ENCODE measurements at regions not wholly inside any gene's neighbourhood (a gene's known extent, or its start where the extent isn't known, plus 50 kb on each side); places are given as distances from the start of the nearest gene placed in this dataset.

GRCh38 chr10:58967551-58968388 lies 208.7 kb upstream of the PHYHIPL start:
- H3K27me3 Mint-ChIP-seq = peaks cover 4% of the 10 kb centered on the region
- no peak for TF ChIP-seq CTCF (conservative IDR thresholded peaks at IDR 0.05)
- peaks cover 6% of the 10 kb centered on the region for H3K36me3 Mint-ChIP-seq
- no peaks in the 10 kb centered on the region for H3K9me3 Mint-ChIP-seq
- peaks cover 38% of the 10 kb centered on the region for H3K4me1 Mint-ChIP-seq (ENCODE audit: unreplicated experiment)
- H3K27ac Mint-ChIP-seq = no peak overlapping the region
- DNase-seq (ENCODE audit: extremely low spot score, unreplicated experiment) = no peak
- H3K4me3 Mint-ChIP-seq = peak overlapping the region; percentile 80

GRCh38 chr10:58968389-58968755 lies 208.1 kb upstream of the PHYHIPL start:
- H3K4me3 Mint-ChIP-seq = peak overlapping the region; percentile 33
- peaks cover 44% of the 10 kb centered on the region for H3K4me1 Mint-ChIP-seq (ENCODE audit: unreplicated experiment)
- peaks cover 6% of the 10 kb centered on the region for H3K36me3 Mint-ChIP-seq
- no peak for TF ChIP-seq CTCF (conservative IDR thresholded peaks at IDR 0.05)
- DNase-seq (ENCODE audit: extremely low spot score, unreplicated experiment) = no peak
- no peak overlapping the region for H3K27ac Mint-ChIP-seq
- peaks cover 4% of the 10 kb centered on the region for H3K27me3 Mint-ChIP-seq
- H3K9me3 Mint-ChIP-seq = no peaks in the 10 kb centered on the region

GRCh38 chr10:58969576-58969975 lies 206.9 kb upstream of the PHYHIPL start:
- Mint-ChIP-seq H3K27ac (no peak overlapping the region), H3K27me3 (peaks cover 4% of the 10 kb centered on the region)

GRCh38 chr10:58970160-58970915 lies 206.1 kb upstream of the PHYHIPL start:
- TF ChIP-seq CTCF (conservative IDR thresholded peaks at IDR 0.05) = no peak
- no peak overlapping the region for H3K27ac Mint-ChIP-seq
- peaks cover 6% of the 10 kb centered on the region for H3K36me3 Mint-ChIP-seq
- DNase-seq (ENCODE audit: extremely low spot score, unreplicated experiment) = no peak
- H3K4me3 Mint-ChIP-seq = no peak overlapping the region
- H3K27me3 Mint-ChIP-seq = peaks cover 4% of the 10 kb centered on the region
- H3K4me1 Mint-ChIP-seq (ENCODE audit: unreplicated experiment) = peaks cover 39% of the 10 kb centered on the region
- no peaks in the 10 kb centered on the region for H3K9me3 Mint-ChIP-seq

More at GRCh38 chr10:58969576-58969975, 206.9 kb upstream of the PHYHIPL start:
- no peaks in the 10 kb centered on the region for H3K9me3 Mint-ChIP-seq
- no peak for TF ChIP-seq CTCF (conservative IDR thresholded peaks at IDR 0.05)
- no peak overlapping the region for H3K4me3 Mint-ChIP-seq
- DNase-seq (ENCODE audit: extremely low spot score, unreplicated experiment) = no peak
- peaks cover 6% of the 10 kb centered on the region for H3K36me3 Mint-ChIP-seq
- H3K4me1 Mint-ChIP-seq (ENCODE audit: unreplicated experiment) = peaks cover 43% of the 10 kb centered on the region

GRCh38 chr10:58971211-58971610 lies 205.2 kb upstream of the PHYHIPL start:
- no peak for TF ChIP-seq CTCF (conservative IDR thresholded peaks at IDR 0.05)
- H3K27ac Mint-ChIP-seq = no peak overlapping the region
- peaks cover 38% of the 10 kb centered on the region for H3K4me1 Mint-ChIP-seq (ENCODE audit: unreplicated experiment)
- H3K4me3 Mint-ChIP-seq = no peak overlapping the region
- H3K27me3 Mint-ChIP-seq = peaks cover 4% of the 10 kb centered on the region
- DNase-seq (ENCODE audit: extremely low spot score, unreplicated experiment) = no peak
- peaks cover 6% of the 10 kb centered on the region for H3K36me3 Mint-ChIP-seq
- no peaks in the 10 kb centered on the region for H3K9me3 Mint-ChIP-seq
